Body of pancreas (tissue), 4 donors: ENCODE measurements at regions not wholly inside any gene's neighbourhood (a gene's known extent, or its start where the extent isn't known, plus 50 kb on each side); places are given as distances from the start of the nearest gene placed in this dataset.

Source experiments
- ATAC-seq: fragments of 150-250 bp; one replicate; pipeline ENCODE4 v1.9.1; 2016
- DNase-seq, 4 donors: peaks; one replicate each; pipeline ENCODE4 v3.0.0-alpha.2; 2019
- H3K27ac ChIP-seq, 4 donors: fragments of 200-600 bp; sonication (generic); 1 replicate in 3 of 4; 2 replicates in 1 of 4; pipeline versions ENCODE4 v1.5.1 to v1.6.1; 2016 to 2019; ENCODE audit warnings: mild to moderate bottlenecking in 1 of 4, mixed read lengths in 1 of 4, moderate library complexity in 1 of 4
- H3K27me3 ChIP-seq, 2 donors: fragments of 200-600 bp; sonication (generic); one replicate each; pipeline ENCODE4 v1.6.0; 2016; ENCODE audit warnings: mild to moderate bottlenecking in 1 of 2
- H3K36me3 ChIP-seq, 2 donors: fragments of 200-600 bp; sonication (generic); replicated peaks in 1 of 2; 2 replicates each; pipeline ENCODE4 v1.5.1; 2016; ENCODE audit warnings: low read depth in 2 of 2; ENCODE audit not compliant: insufficient read depth in 1 of 2
- H3K4me1 ChIP-seq: fragments of 200-600 bp; sonication (generic); one replicate; pipeline ENCODE4 v1.6.0; 2016
- H3K4me3 ChIP-seq, 2 donors: fragments of 200-600 bp; sonication (generic); 1 replicate in 1 of 2; 2 replicates in 1 of 2; pipeline ENCODE4 v1.5.1; 2016 to 2019
- H3K9me3 ChIP-seq, 3 donors: fragments of 200-600 bp; sonication (generic); 1 replicate in 2 of 3; 2 replicates in 1 of 3; pipeline ENCODE4 v1.5.1; 2016
- CTCF ChIP-seq, 7 experiments: fragments of 450-650 bp in 4 of 7; fragments of 200-600 bp in 3 of 7; sonication (generic) in 3 of 7; IDR thresholded peaks; one replicate each; pipeline ENCODE4 v1.5.1; 2016 to 2019; ENCODE audit warnings: antibody characterized with exemption in 7 of 7
- POLR2A ChIP-seq, 3 donors: fragments of 450-650 bp; IDR thresholded peaks; one replicate each; pipeline ENCODE4 v1.6.1; 2016; ENCODE audit warnings: antibody characterized with exemption in 3 of 3, mild to moderate bottlenecking in 2 of 3
- WGBS, 2 donors: methylation state at CpG; one replicate each; pipeline ENCODE4 v1.1.5; 2017; 5-methylcytosine and 5-hydroxymethylcytosine counted together
- intact Hi-C: fragments of 100-400 bp; cut with DNase I; formaldehyde crosslinking; loops from one replicate; pipeline ENCODE4 v1.15.1; 2023

- H3K9me3 ChIP-seq = no peaks in the 10 kb centered on the region
- 66 to 72% methylated on average over 3 of the region's 3 CpGs for WGBS, 2 donors
Observed at GRCh38 chr12:13592063-13592942, 389.1 kb downstream of the GRIN2B start.

DNA sequence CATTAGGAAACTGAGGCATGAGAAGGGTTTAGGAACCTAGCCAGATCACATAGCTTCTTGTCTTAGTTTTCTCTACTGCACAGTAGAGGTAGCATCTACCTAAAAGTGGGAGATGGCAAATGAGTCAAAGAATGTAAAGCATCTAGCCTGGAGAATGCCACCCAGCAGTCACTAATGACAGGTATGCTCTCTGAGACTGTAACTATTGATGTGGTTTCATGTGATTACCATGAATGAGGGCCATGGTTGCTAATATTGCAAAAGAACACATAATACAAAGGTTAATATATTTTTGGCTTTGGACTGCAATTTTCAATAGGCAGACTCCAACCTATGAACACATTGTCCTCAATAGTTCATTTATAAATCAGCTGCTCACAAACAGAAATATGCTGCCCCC lies 389.9 kb downstream of the GRIN2B start:
- H3K9me3 ChIP-seq = no peaks in the 10 kb centered on the region
- no peak for TF ChIP-seq CTCF (IDR thresholded peaks at IDR 0.05)
- TF ChIP-seq POLR2A (IDR thresholded peaks at IDR 0.05) = no peak
- no peak overlapping the region for H3K4me3 ChIP-seq
- H3K27me3 ChIP-seq = no peaks in the 10 kb centered on the region
- DNase-seq (no peak), ATAC-seq (no peak)
- H3K27ac ChIP-seq = no peak overlapping the region
- no peaks in the 10 kb centered on the region for H3K36me3 ChIP-seq
- intact Hi-C loops = no loop called here
- H3K4me1 ChIP-seq = no peaks in the 10 kb centered on the region

More at GRCh38 chr12:13592063-13592942, 389.1 kb downstream of the GRIN2B start:
- DNase-seq (no peak), ATAC-seq (no peak)
- H3K4me1 ChIP-seq = no peaks in the 10 kb centered on the region
- TF ChIP-seq CTCF (IDR thresholded peaks at IDR 0.05) (no peak), POLR2A (IDR thresholded peaks at IDR 0.05) (no peak)
- H3K4me3 ChIP-seq = no peak overlapping the region
- H3K27ac ChIP-seq = no peak overlapping the region
- H3K27me3 ChIP-seq = no peaks in the 10 kb centered on the region
- intact Hi-C loops = no loop called here
- no peaks in the 10 kb centered on the region for H3K36me3 ChIP-seq

DNA sequence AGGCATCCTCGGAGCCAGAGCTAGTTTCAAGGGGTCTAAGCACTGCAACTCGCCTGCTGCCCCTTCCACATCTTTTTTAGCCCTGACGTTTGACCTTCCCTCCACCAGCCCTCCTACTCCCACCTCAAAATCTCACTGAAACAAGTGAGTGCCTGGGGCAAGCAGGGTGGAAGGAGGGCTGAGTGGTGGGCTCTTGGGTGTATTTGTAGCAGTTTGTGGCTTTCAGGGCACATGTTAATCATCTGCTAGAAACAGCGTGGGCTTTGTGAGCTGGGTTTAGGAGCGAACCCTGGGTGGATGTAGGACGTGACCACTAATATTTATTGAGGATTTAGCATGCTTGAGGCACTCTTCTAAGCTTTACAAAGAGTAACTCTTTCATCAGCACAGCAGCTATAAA lies 390.3 kb downstream of the GRIN2B start:
- H3K4me3 ChIP-seq = no peak overlapping the region
- no peak overlapping the region for H3K27ac ChIP-seq
- DNase-seq (no peak), ATAC-seq (no peak)
- intact Hi-C loops = no loop called here
- H3K9me3 ChIP-seq = no peaks in the 10 kb centered on the region
- no peaks in the 10 kb centered on the region for H3K27me3 ChIP-seq
- H3K4me1 ChIP-seq = no peaks in the 10 kb centered on the region
- no peak for TF ChIP-seq CTCF (IDR thresholded peaks at IDR 0.05)
- no peak for TF ChIP-seq POLR2A (IDR thresholded peaks at IDR 0.05)
- WGBS, 2 donors = 57 to 64% methylated on average over 6 of the region's 6 CpGs
- H3K36me3 ChIP-seq = no peaks in the 10 kb centered on the region

DNA sequence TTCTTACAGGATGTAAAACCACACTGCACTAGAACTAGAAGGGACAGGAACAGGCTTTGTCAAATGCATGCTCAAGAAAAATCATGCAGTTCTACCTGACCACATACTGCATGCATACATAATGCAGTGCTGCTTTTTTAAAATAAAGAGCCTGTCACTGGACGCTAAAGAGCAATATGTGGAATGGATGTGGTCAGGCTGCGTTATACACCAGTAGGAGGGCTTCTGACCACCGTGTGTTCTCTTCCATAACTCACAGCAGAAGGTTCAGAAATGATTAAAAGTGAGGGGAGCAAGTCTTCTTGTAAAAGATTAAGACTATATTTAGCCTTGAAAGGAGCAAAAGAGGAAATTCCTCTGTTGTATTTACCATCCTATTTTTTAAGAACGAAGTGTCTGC lies 392.0 kb downstream of the EMP1 start:
- DNase-seq = no peak
- no peak for ATAC-seq
- no peaks in the 10 kb centered on the region for H3K4me1 ChIP-seq
- no peaks in the 10 kb centered on the region for H3K9me3 ChIP-seq
- no peak overlapping the region for H3K4me3 ChIP-seq
- WGBS, 2 donors = 39 to 44% methylated on average over 4 of the region's 4 CpGs
- intact Hi-C loops = no loop called here
- no peaks in the 10 kb centered on the region for H3K27me3 ChIP-seq
- no peak overlapping the region for H3K27ac ChIP-seq
- no peaks in the 10 kb centered on the region for H3K36me3 ChIP-seq
- TF ChIP-seq POLR2A (IDR thresholded peaks at IDR 0.05) = no peak
- TF ChIP-seq CTCF (IDR thresholded peaks at IDR 0.05) = no peak
